HG02973 (cell line): ENCODE measurements at regions not wholly inside any gene's neighbourhood (a gene's known extent, or its start where the extent isn't known, plus 50 kb on each side); places are given as distances from the start of the nearest gene placed in this dataset.

Experiments used
- ATAC-seq: cut with Tn5 transposase; IDR thresholded peaks from one replicate; pipeline ENCODE4 v1.9.1; 2021; ENCODE audit warnings: moderate library complexity; ENCODE audit not compliant: unreplicated experiment

DNA sequence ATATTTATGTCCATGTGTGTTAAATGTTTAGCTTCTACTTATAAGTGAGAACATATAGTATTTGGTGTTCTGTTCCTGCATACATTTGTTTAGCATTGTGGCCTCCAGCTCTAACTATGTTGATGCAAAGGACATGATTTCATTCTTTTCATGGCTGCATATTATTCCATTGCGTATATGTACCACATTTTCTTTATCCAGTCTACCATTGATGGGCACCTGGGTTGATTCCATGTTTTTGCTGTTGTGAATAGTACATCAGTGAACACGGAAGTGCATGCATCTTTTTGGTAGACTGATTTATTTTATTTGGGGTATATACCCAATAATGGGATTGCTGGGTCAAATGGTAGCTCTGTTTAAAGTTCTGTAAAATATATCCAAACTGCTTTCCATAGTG is 359.0 kb downstream of the SLCO4C1 start:
- no peak for ATAC-seq

- no peak for ATAC-seq
Observed at GRCh38 chr5:101935086-101935485, 361.0 kb downstream of the SLCO4C1 start.

- no peak for ATAC-seq
Observed at GRCh38 chr5:101932599-101932998, 363.5 kb downstream of the SLCO4C1 start.

DNA sequence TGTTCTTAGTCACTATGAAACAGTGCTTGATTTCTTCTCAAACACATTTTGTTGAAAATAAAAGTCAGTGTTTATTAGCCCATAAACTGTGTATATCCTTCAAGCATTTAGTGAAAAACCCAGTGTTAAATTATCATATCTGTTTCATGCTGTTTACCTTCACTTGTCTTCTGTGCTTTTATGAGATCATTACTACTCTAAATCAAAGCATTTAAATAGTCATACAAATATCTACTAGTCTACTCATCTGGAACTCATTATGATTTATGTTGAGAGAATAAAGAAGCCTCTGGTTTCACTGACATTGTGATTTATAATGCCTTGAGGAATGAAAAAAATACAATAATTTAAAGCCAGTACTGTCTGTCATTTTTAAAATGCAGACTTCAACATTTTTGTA is 366.5 kb downstream of the SLCO4C1 start:
- no peak for ATAC-seq

DNA sequence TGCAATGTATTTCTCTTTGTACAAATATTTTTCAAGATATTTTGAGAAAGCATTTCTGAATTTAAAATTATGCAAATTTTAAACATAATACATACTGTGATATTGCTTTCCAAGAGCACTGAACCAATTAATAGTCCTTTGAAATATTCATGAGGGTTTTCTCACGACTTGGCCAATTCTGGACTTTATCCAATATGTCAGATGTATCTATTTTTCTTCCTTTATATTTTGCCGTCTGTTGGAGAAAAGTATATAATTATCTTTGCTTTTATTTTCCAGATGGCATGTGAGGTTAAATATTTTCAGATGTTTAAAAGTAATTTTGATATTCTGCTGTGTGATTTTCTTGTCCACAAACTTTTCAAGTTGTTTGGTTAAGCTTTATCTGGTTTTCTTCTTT is 378.9 kb downstream of the SLCO4C1 start:
- ATAC-seq, result no peak

- ATAC-seq, result no peak
Observed at GRCh38 chr5:101915554-101915953, 380.5 kb downstream of the SLCO4C1 start.

DNA sequence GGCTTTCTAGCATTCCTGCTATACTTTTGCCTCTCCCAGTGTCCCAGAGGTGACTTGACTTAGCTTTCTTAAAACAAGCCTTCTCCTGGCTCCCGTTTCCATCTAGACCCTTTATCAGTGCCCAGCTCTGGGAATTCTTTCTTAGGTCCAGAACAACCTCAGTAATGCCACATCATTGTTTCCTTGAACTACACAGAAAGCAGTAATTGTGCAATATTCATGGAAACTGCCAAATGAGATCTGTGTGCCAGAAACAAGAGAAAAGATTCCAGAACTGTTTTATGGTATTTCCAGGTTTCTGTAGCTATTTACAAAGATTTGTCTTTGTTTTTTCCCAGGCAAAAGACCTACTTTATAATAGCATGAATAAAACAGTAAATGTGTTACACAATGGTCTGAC is 391.3 kb downstream of the SLCO4C1 start:
- ATAC-seq, result no peak

GRCh38 chr5:101897914-101898313 is 398.2 kb downstream of the SLCO4C1 start:
- no peak for ATAC-seq

GRCh38 chr5:101894985-101895384 is 401.1 kb downstream of the SLCO4C1 start:
- no peak for ATAC-seq

GRCh38 chr5:101878190-101878589 is 417.9 kb downstream of the SLCO4C1 start:
- no peak for ATAC-seq

DNA sequence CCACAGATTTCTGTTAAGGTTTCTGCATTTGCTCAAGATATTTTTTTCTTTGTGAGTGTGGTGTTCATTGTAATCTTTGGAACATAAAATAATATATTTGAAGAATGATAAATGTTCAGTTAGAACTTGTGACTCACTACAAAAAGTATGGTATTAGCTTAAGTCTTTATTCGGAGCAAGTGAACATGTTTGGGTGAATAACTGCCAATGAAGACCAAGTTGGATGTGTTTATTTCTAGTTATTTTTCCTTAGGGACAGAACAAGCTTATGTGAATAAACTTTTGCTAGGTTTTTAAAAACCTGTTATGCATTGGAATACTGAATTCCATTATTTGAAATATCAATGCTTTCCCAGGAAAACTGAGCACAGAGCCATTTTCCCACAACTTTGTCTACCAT is 418.6 kb downstream of the SLCO4C1 start:
- ATAC-seq, result no peak

DNA sequence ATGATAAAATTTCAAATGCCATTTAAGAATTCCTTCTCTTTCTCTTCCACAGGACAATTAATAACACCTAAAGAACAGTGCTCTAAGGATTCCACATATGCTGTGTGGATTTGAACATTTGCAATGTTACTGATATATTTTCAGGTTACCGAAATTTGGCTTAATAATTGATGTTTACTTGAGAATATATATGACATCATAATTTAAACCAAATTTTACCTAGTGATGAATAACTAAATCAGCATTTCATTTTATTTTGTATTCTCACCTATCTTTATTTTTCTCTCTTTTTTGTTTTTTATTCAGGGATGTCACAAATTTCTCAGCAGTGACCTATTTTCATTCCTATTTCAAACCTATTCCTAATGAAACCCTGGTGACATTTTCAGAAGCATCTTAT is 429.6 kb downstream of the SLCO4C1 start:
- no peak for ATAC-seq

DNA sequence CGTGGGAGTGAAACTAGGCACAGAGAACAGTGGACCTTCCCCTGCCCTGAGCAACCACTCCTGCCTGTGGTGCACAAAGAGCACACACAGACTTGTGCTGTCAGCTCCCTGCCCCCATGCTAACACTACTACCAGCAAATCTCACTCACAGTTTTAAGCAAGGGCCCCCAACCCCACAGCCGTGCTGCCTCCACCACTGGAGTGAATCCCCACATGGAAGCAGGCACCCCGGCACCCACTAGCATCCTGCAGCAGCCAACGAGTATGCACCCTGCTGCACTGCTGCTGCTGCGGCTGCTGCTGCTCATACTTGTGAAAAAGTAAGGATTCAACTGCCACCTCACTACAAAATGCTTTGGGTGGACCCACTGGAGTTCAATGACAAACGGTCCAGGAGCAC is 435.5 kb downstream of the SLCO4C1 start:
- no peak for ATAC-seq

- ATAC-seq, result no peak
Observed at GRCh38 chr5:101860145-101860544, 435.9 kb downstream of the SLCO4C1 start.

DNA sequence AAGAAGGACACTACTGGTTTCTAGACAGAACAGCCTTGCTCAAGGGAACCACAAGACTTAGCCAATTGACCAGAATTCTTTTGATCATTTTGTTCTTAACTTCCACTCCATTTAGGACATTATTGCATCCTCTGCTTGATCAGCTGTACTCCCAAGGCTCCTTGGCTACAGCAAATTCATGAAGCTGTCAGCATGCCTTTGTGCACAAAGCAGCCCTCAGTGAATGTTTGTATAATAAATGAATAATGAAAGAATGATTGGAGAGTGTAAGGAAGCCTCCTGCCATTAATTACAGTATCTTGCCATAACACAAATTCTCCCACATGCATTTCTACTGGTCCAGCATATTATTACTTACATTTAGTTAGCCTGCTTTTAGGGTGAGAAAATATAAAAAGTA is 449.6 kb downstream of the SLCO4C1 start:
- no peak for ATAC-seq

DNA sequence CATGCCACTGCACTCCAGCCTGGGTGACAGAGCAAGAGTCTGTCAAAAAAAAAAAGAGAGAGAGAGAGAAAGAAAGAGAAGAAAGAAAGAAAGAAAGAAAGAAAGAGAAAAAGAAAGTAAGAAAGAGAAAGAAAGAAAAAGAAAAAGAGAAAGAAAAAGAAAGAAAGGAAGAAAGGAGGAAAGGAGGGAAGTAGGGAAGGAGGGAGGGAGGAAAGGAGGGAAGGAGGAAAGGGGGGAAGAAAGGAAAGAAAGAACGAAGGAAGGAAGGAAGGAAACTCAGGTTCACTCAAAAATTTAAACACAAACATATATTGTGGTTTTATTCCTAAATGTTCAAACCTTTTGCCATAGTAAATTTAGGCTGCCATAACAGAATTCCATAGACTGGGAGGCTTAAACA is 453.0 kb downstream of the SLCO4C1 start:
- no peak for ATAC-seq

GRCh38 chr5:101838435-101838834 is 457.6 kb downstream of the SLCO4C1 start:
- ATAC-seq, result no peak

GRCh38 chr5:101829255-101829654 is 466.8 kb downstream of the SLCO4C1 start:
- ATAC-seq, result no peak

DNA sequence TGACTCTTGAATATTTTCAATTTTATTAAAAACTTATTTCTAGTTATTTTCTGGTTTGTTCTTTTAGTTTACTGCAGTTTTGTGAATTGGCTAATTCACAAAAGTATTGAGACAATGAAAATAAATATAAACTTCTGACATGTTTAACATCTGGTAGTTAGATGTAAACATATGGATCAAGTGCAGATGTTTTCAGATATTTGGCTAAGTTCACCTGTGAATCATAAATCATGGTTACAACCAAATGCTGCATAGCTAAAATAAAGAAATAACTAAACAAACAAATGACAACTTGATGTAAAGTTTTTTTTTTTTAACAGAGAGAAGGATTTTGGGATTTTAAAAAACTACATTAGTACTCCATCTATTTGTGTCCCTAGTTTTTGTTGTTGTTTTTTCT is 484.6 kb downstream of the SLCO4C1 start:
- ATAC-seq, result no peak

- no peak for ATAC-seq
Observed at GRCh38 chr5:101806410-101806809, 489.7 kb downstream of the SLCO4C1 start.

- no peak for ATAC-seq
Observed at GRCh38 chr5:101796427-101796826, 499.7 kb downstream of the SLCO4C1 start.

GRCh38 chr5:101788797-101789196 is 507.3 kb downstream of the SLCO4C1 start:
- no peak for ATAC-seq

GRCh38 chr5:101785090-101785489 is 511.0 kb downstream of the SLCO4C1 start:
- ATAC-seq, result no peak
